Smooth muscle cell (in vitro differentiated cells): ENCODE measurements at regions not wholly inside any gene's neighbourhood (a gene's known extent, or its start where the extent isn't known, plus 50 kb on each side); places are given as distances from the start of the nearest gene placed in this dataset.

Source experiments
- DNase-seq: peaks from one replicate; lab custom pipeline; 2025; ENCODE audit not compliant: unreplicated experiment; lab: John Stamatoyannopoulos, UW
- H2AFZ ChIP-seq: fragments of 200-600 bp; sonication (generic); 2 replicates; pipeline ENCODE4 v1.6.0; 2016; ENCODE audit warnings: antibody characterized with exemption, low read depth, mild to moderate bottlenecking
- H3F3A ChIP-seq: fragments of 200-600 bp; sonication (generic); 2 replicates; pipeline ENCODE4 v1.6.0; 2017; ENCODE audit warnings: antibody characterized with exemption, low read depth
- H3K27ac ChIP-seq: fragments of 200-600 bp; sonication (generic); 2 replicates; pipeline ENCODE4 v1.5.1; 2016; ENCODE audit warnings: low read depth, mild to moderate bottlenecking
- H3K27me3 ChIP-seq: fragments of 200-600 bp; sonication (generic); 2 replicates; pipeline ENCODE4 v1.6.1; 2016; ENCODE audit warnings: low read depth, mild to moderate bottlenecking
- H3K36me3 ChIP-seq: fragments of 200-600 bp; sonication (generic); 2 replicates; pipeline ENCODE4 v1.5.1; 2016; ENCODE audit warnings: low read depth
- H3K4me1 ChIP-seq: fragments of 200-600 bp; sonication (generic); 2 replicates; pipeline ENCODE4 v1.5.1; 2016; ENCODE audit warnings: low read depth
- H3K4me2 ChIP-seq: fragments of 200-600 bp; sonication (generic); 2 replicates; pipeline ENCODE4 v1.6.0; 2016; ENCODE audit warnings: mild to moderate bottlenecking
- H3K4me3 ChIP-seq: fragments of 200-600 bp; sonication (generic); 2 replicates; pipeline ENCODE4 v1.5.1; 2016; ENCODE audit warnings: mild to moderate bottlenecking
- H3K79me2 ChIP-seq: fragments of 200-600 bp; sonication (generic); 2 replicates; pipeline ENCODE4 v1.6.0; 2016; ENCODE audit warnings: low read depth, mild to moderate bottlenecking
- H3K9ac ChIP-seq: fragments of 200-600 bp; sonication (generic); 2 replicates; pipeline ENCODE4 v1.6.0; 2016; ENCODE audit warnings: low read depth
- H3K9me3 ChIP-seq: fragments of 200-600 bp; sonication (generic); replicated peaks from 2 replicates; pipeline ENCODE4 v1.5.1; 2016; ENCODE audit warnings: low read depth
- H4K20me1 ChIP-seq: fragments of 200-600 bp; sonication (generic); 2 replicates; pipeline ENCODE4 v1.6.0; 2016; ENCODE audit warnings: low read depth
- WGBS: methylation state at CpG from one replicate; pipeline ENCODE4 v1.1.7; 2016; ENCODE audit warnings: low lambda C conversion rate; 5-methylcytosine and 5-hydroxymethylcytosine counted together
- TF ChIP-seq, protein P1 (sequence below): fragments of 200-600 bp; sonication (generic); IDR thresholded peaks from 2 replicates; pipeline ENCODE4 v1.5.1; 2017; ENCODE audit warnings: borderline replicate concordance, mild to moderate bottlenecking, antibody characterized with exemption; ENCODE audit not compliant: insufficient read depth, poor library complexity, severe bottlenecking

DNA sequence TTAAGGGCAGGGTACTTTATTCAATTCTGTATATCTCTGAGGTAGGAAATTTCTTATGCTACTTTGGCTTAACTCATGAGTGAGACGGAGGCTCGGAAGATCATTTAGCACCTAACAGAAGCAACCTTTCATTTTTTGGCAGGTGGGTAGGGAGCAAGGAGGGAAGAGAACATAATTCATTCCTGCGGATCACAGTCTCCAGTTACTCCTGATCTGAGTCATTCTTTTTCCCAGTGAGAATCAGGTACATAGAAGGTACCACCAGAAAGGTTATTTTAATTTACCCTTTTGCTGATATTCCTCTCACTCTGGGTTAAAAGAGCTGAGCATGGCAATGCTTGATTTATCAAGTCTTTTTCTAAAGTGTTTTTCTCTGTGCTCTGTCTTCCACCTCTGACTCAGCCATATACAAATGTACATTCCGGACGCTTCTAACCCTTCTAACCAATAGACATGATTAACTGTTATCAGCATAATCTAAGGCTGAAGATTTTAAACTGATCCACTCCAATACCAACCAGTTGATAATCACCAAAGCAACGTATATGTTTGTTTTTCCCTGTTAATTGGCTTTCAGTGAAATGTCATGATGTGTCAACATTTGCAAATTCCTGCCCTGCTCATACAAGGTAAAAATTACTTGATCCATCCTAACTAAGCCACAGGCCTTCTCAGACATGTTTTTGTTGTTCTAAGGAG lies 271.7 kb downstream of the DUSP10 start:
- DNase-seq, result no peak
- no peaks in the 10 kb centered on the region for H3K27me3 ChIP-seq
- no peak overlapping the region for H2AFZ ChIP-seq
- H3K79me2 ChIP-seq, result no peaks in the 10 kb centered on the region
- H3K9me3 ChIP-seq, result peaks cover 4% of the 10 kb centered on the region
- H3K4me1 ChIP-seq, result no peaks in the 10 kb centered on the region
- TF ChIP-seq, protein P1, sequence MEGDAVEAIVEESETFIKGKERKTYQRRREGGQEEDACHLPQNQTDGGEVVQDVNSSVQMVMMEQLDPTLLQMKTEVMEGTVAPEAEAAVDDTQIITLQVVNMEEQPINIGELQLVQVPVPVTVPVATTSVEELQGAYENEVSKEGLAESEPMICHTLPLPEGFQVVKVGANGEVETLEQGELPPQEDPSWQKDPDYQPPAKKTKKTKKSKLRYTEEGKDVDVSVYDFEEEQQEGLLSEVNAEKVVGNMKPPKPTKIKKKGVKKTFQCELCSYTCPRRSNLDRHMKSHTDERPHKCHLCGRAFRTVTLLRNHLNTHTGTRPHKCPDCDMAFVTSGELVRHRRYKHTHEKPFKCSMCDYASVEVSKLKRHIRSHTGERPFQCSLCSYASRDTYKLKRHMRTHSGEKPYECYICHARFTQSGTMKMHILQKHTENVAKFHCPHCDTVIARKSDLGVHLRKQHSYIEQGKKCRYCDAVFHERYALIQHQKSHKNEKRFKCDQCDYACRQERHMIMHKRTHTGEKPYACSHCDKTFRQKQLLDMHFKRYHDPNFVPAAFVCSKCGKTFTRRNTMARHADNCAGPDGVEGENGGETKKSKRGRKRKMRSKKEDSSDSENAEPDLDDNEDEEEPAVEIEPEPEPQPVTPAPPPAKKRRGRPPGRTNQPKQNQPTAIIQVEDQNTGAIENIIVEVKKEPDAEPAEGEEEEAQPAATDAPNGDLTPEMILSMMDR, result no peak
- peak overlapping the region; percentile 49 for H3K9ac ChIP-seq
- H4K20me1 ChIP-seq, result no peaks in the 10 kb centered on the region
- no peak overlapping the region for H3K4me2 ChIP-seq
- no peak overlapping the region for H3K4me3 ChIP-seq
- no peaks in the 10 kb centered on the region for H3K36me3 ChIP-seq
- no peaks in the 10 kb centered on the region for H3F3A ChIP-seq
- 47% methylated on average over 6 of the region's 6 CpGs for WGBS
- peak overlapping the region; percentile 71 for H3K27ac ChIP-seq

DNA sequence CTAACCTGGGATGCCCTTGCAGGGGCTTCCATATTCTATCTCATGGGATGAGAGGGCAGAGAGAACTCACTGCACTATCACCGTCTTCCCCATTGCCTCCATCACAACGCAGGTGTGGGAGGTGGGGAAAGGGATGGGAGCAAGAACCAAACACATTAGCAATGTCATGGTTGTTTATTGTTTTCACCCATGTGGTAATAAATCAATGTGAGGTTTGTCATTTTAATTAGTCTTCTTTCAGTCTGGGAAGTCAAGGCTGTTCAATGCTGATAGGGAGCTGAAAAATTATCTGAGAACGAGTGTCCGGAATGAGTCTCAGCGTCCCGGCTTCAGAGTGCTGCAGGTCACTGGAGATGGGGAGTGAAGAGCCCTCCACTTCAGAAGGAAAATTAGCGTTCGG lies 268.5 kb downstream of the DUSP10 start:
- 48% methylated on average over 8 of the region's 8 CpGs for WGBS
- no peaks in the 10 kb centered on the region for H3F3A ChIP-seq
- H3K36me3 ChIP-seq, result no peaks in the 10 kb centered on the region
- no peaks in the 10 kb centered on the region for H3K79me2 ChIP-seq
- no peak overlapping the region for H3K4me3 ChIP-seq
- TF ChIP-seq, protein P1, result no peak
- no peaks in the 10 kb centered on the region for H4K20me1 ChIP-seq
- no peaks in the 10 kb centered on the region for H3K9me3 ChIP-seq
- peaks cover 2% of the 10 kb centered on the region for H3K4me1 ChIP-seq
- H2AFZ ChIP-seq, result no peak overlapping the region
- no peak overlapping the region for H3K9ac ChIP-seq
- H3K27ac ChIP-seq, result no peak overlapping the region
- no peak overlapping the region for H3K4me2 ChIP-seq
- no peak for DNase-seq
- no peaks in the 10 kb centered on the region for H3K27me3 ChIP-seq

DNA sequence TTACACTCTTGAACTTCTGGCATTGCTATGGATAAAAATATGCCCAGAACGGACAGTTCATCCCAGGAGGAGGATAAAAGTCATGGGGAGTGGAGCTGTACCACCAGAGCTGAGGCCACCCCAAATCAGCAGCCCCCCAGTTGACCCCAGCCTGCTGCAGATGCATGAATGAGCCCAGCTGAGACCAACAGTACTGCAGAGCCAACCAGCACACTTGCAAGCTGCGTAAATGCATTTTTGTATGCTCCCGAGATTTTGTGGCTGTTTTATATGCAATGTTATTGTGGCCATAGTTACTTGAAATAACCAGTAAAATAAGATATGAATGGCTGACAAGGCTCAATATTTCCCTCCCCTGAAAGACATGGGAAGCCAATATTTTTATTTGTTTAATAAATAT lies 264.6 kb downstream of the DUSP10 start:
- H3K9me3 ChIP-seq, result no peaks in the 10 kb centered on the region
- no peaks in the 10 kb centered on the region for H4K20me1 ChIP-seq
- H3K27me3 ChIP-seq, result no peaks in the 10 kb centered on the region
- no peak for DNase-seq
- H3K9ac ChIP-seq, result no peak overlapping the region
- TF ChIP-seq, protein P1, result no peak
- no peak overlapping the region for H3K27ac ChIP-seq
- H3F3A ChIP-seq, result no peaks in the 10 kb centered on the region
- 92% methylated on average over 3 of the region's 3 CpGs for WGBS
- peaks cover 4% of the 10 kb centered on the region for H3K4me1 ChIP-seq
- H3K4me3 ChIP-seq, result no peak overlapping the region
- no peak overlapping the region for H2AFZ ChIP-seq
- no peaks in the 10 kb centered on the region for H3K79me2 ChIP-seq
- H3K36me3 ChIP-seq, result no peaks in the 10 kb centered on the region
- no peak overlapping the region for H3K4me2 ChIP-seq
